Stimulated activated CD8-positive, alpha-beta memory T cell treated with anti-CD3 and anti-CD28 coated beads, Interleukin-2, amount 100 ng/mL, for 1 hour (primary cell): ENCODE measurements at regions not wholly inside any gene's neighbourhood (a gene's known extent, or its start where the extent isn't known, plus 50 kb on each side); places are given as distances from the start of the nearest gene placed in this dataset.
"Not testable (repeated sequence)": the region's sequence is repeated elsewhere in the genome, so short reads cannot be mapped to it uniquely, and the experiment has no call there.

Experiments
- DNase-seq, 2 donors: peaks; one replicate each; pipeline ENCODE4 v3.0.0-alpha.2; 2020; ENCODE audit warnings: low read depth in 2 of 2

- not testable (repeated sequence) for DNase-seq
Observed at GRCh38 chr14:105734241-105734640, 207.9 kb downstream of the TMEM121 start.

- not testable (repeated sequence) for DNase-seq
Observed at GRCh38 chr14:105736331-105736730, 209.9 kb downstream of the TMEM121 start.

- no peak for DNase-seq
Observed at GRCh38 chr14:105737504-105738246, 211.3 kb downstream of the TMEM121 start.

GRCh38 chr14:105738638-105739037 lies 212.3 kb downstream of the TMEM121 start:
- DNase-seq, result no peak

- DNase-seq, result no peak
Observed at GRCh38 chr14:105739331-105740102, 213.1 kb downstream of the TMEM121 start.

- DNase-seq, result not testable (repeated sequence)
Observed at GRCh38 chr14:105740272-105740671, 213.9 kb downstream of the TMEM121 start.

- not testable (repeated sequence) for DNase-seq
Observed at GRCh38 chr14:105740961-105741360, 214.6 kb downstream of the TMEM121 start.

GRCh38 chr14:105741707-105742530 lies 215.5 kb downstream of the TMEM121 start:
- DNase-seq, result not testable (repeated sequence)

- DNase-seq, result no peak
Observed at GRCh38 chr14:105742531-105742848, 216.1 kb downstream of the TMEM121 start.

GRCh38 chr14:105742904-105743701 lies 216.7 kb downstream of the TMEM121 start:
- DNase-seq, result not testable (repeated sequence)

- DNase-seq, result not testable (repeated sequence)
Observed at GRCh38 chr14:105744213-105744787, 217.9 kb downstream of the TMEM121 start.

- DNase-seq, result no peak
Observed at GRCh38 chr14:105745433-105746123, 219.2 kb downstream of the TMEM121 start.

- DNase-seq, result no peak
Observed at GRCh38 chr14:105746124-105746514, 219.7 kb downstream of the TMEM121 start.

GRCh38 chr14:105746800-105747502 lies 220.6 kb downstream of the TMEM121 start:
- not testable (repeated sequence) for DNase-seq

GRCh38 chr14:105747503-105748203 lies 221.3 kb downstream of the TMEM121 start:
- DNase-seq, result not testable (repeated sequence)

GRCh38 chr14:105748204-105748578 lies 221.8 kb downstream of the TMEM121 start:
- no peak for DNase-seq

GRCh38 chr14:105748710-105749109 lies 222.3 kb downstream of the TMEM121 start:
- not testable (repeated sequence) for DNase-seq

- DNase-seq, result not testable (repeated sequence)
Observed at GRCh38 chr14:105749870-105750541, 223.6 kb downstream of the TMEM121 start.
